ENCODE measurements at regions not wholly inside any gene's neighbourhood (a gene's known extent, or its start where the extent isn't known, plus 50 kb on each side); places are given as distances from the start of the nearest gene placed in this dataset.

DNA sequence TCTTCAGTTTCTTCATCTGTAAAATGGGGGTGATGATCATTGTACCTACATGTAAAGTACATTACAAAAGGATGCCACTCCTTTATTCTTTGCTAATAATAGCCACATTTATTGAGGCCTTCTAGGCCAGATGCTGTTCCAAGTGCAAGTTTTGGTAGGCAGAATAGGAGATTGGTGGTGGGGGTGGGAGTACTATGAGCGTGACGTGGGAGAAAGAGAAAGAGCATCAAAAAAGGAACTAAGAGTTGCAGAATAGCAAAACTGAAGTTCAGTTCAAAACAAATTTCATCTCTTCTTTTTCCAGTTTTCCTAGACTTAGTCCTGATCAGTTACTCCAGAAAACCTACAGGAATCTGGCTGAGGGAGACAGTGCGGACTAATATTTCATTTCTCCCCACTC is 174.1 kb downstream of the SNX18 start:
- no peaks in the 10 kb centered on the region for H3K4me1 ChIP-seq (ENCODE audit: low read depth)
- H3K9me3 ChIP-seq (ENCODE audit: low read depth), result no peaks in the 10 kb centered on the region
- H3K27ac ChIP-seq, result no peak overlapping the region
- H3K36me3 ChIP-seq, result no peaks in the 10 kb centered on the region
- H3K27me3 ChIP-seq, result no peaks in the 10 kb centered on the region
- DNase-seq (ENCODE audit: low read depth in 1 of 2, low spot score in 1 of 2), result no peak
- TF ChIP-seq, protein P1, sequence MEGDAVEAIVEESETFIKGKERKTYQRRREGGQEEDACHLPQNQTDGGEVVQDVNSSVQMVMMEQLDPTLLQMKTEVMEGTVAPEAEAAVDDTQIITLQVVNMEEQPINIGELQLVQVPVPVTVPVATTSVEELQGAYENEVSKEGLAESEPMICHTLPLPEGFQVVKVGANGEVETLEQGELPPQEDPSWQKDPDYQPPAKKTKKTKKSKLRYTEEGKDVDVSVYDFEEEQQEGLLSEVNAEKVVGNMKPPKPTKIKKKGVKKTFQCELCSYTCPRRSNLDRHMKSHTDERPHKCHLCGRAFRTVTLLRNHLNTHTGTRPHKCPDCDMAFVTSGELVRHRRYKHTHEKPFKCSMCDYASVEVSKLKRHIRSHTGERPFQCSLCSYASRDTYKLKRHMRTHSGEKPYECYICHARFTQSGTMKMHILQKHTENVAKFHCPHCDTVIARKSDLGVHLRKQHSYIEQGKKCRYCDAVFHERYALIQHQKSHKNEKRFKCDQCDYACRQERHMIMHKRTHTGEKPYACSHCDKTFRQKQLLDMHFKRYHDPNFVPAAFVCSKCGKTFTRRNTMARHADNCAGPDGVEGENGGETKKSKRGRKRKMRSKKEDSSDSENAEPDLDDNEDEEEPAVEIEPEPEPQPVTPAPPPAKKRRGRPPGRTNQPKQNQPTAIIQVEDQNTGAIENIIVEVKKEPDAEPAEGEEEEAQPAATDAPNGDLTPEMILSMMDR (IDR thresholded peaks at IDR 0.05; ENCODE audit: low read depth, low read length), result no peak
- no peak overlapping the region for H3K4me3 ChIP-seq

GRCh38 chr5:54689411-54690251 is 172.1 kb downstream of the SNX18 start:
- Histone ChIP-seq H3K36me3 (no peaks in the 10 kb centered on the region), H3K27me3 (no peaks in the 10 kb centered on the region), H3K9me3 (ENCODE audit: low read depth) (no peaks in the 10 kb centered on the region), H3K4me3 (no peak overlapping the region), H3K27ac (no peak overlapping the region), H3K4me1 (ENCODE audit: low read depth) (no peaks in the 10 kb centered on the region)
- no peak for DNase-seq (ENCODE audit: low read depth in 1 of 2, low spot score in 1 of 2)
- TF ChIP-seq, protein P1 (IDR thresholded peaks at IDR 0.05; ENCODE audit: low read depth, low read length), result no peak

GRCh38 chr5:54680998-54681397 is 163.4 kb downstream of the SNX18 start:
- Histone ChIP-seq H3K36me3 (no peaks in the 10 kb centered on the region), H3K27me3 (no peaks in the 10 kb centered on the region), H3K9me3 (ENCODE audit: low read depth) (no peaks in the 10 kb centered on the region), H3K4me3 (no peak overlapping the region), H3K4me1 (ENCODE audit: low read depth) (no peaks in the 10 kb centered on the region), H3K27ac (no peak overlapping the region)
- TF ChIP-seq, protein P1 (IDR thresholded peaks at IDR 0.05; ENCODE audit: low read depth, low read length), result no peak
- no peak for DNase-seq (ENCODE audit: low read depth in 1 of 2, low spot score in 1 of 2)

DNA sequence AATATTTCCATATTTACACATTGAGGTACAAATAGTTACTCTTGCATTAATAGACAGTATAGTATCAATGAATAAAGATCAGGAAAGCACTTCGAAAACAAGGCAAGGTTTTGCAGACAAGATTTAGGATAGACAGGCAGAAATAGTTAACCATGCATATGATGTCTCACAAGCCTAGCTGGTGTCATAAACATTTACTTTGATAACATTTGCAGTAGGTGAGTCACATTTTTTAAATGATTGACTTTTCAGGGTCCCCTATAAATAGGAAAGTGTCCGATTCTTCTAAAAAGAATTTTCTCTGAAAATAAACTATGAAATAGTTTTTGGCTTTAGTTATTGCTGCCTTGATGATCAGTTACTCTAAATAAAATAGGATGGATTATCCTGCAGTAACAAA is 162.1 kb downstream of the SNX18 start:
- no peak for DNase-seq (ENCODE audit: low read depth in 1 of 2, low spot score in 1 of 2)
- H3K4me3 ChIP-seq, result no peak overlapping the region
- TF ChIP-seq, protein P1 (IDR thresholded peaks at IDR 0.05; ENCODE audit: low read depth, low read length), result no peak
- H3K27ac ChIP-seq, result no peak overlapping the region
- H3K27me3 ChIP-seq, result no peaks in the 10 kb centered on the region
- no peaks in the 10 kb centered on the region for H3K4me1 ChIP-seq (ENCODE audit: low read depth)
- H3K9me3 ChIP-seq (ENCODE audit: low read depth), result no peaks in the 10 kb centered on the region
- no peaks in the 10 kb centered on the region for H3K36me3 ChIP-seq

- H3K27ac ChIP-seq, result no peak overlapping the region
- TF ChIP-seq, protein P1 (IDR thresholded peaks at IDR 0.05; ENCODE audit: low read depth, low read length), result no peak
Measured at GRCh38 chr5:54678737-54679136, 161.2 kb downstream of the SNX18 start.

More at GRCh38 chr5:54678737-54679136, 161.2 kb downstream of the SNX18 start:
- no peak for DNase-seq (ENCODE audit: low read depth in 1 of 2, low spot score in 1 of 2)
- Histone ChIP-seq H3K4me1 (ENCODE audit: low read depth) (peaks cover 5% of the 10 kb centered on the region), H3K9me3 (ENCODE audit: low read depth) (no peaks in the 10 kb centered on the region), H3K4me3 (no peak overlapping the region), H3K36me3 (no peaks in the 10 kb centered on the region), H3K27me3 (no peaks in the 10 kb centered on the region)

Data from cardiac muscle cell (in vitro differentiated cells and primary cell).